Activated T-cell treated with anti-CD3 and anti-CD28 coated beads, Interleukin-2, amount 50 U/mL, for 1 hour (primary cell): ENCODE measurements at regions not wholly inside any gene's neighbourhood (a gene's known extent, or its start where the extent isn't known, plus 50 kb on each side); places are given as distances from the start of the nearest gene placed in this dataset.
"Not testable (repeated sequence)": the region's sequence is repeated elsewhere in the genome, so short reads cannot be mapped to it uniquely, and the experiment has no call there.

ENCODE experiments used
- DNase-seq: peaks from one replicate; pipeline ENCODE4 v3.0.0-alpha.2; 2020

DNA sequence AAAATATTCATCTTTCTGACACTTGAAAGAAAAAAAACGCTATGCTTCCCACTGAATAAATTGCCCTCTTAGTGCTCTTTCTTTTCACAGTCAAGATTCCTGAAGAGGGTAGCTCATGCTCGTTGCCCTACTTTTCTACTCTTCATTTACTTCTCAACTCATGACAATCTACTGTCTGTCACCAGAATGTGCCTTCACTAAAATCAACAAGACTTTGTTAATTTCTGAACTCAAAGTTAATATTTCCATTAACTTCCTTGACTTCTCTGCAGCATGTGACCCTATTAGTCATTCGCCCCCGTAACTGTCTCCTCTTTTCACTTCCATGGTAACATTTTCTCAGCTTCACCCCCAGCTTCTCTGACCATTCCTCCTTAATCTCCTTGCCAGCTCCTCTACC lies 98.9 kb upstream of the MAPRE2 start:
- no peak for DNase-seq

DNA sequence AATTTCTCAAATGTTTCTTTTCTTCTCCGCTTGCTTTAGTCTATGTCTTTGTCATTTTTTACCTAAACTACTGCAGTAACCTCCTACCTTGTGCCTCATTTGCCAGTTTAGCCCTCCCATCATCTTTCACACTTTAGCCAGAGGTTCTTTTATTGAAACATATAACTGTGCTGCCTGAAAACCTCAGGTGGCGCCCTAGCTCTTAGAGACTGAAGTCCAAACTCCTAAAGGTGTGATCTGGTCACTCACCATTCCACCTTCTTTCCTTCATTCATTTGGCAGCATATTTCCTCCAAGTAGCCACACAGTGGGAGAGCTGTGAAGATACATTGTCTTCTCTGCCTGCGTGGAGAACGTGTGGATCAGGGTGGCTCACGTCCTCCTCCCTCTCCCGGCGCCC lies 98.2 kb upstream of the MAPRE2 start:
- DNase-seq: no peak

DNA sequence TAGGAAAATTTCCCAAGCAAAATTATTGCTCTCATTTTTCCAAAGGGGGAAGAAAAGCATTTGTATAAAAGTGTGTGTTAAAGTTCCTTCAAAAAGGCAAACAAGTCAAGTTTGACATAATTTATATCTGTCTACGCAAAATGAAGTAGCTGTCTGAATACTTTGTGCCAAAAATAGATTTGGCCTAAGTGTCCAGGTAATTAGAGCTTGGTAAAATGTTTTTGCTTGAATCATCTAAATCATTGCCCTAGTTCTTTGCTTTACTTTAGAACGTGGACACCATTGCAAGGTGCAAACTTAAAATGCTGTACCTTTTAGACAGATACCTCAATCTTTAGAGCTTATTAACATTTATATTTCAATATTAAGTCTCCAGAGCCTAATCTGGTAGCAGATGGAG lies 97.6 kb upstream of the MAPRE2 start:
- DNase-seq: no peak

DNA sequence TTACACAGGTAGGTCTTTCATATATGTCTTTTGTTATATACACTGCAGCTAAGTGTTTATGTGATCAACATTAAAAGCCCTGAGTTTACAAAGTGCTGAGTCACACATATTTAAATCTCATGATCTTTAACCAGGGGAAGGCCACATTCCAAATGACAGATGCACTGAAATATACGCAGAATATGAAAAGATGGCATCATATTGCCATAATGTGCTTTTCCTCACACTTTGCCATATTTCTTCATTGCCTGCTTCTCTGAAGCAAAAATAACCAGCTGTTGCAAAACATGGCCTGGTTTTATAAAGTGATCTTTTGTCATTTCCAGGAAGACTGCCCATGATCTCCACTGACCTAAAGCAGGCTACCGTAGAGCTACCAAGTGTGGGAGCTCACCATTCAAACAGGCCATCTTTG lies 93.5 kb upstream of the MAPRE2 start:
- DNase-seq: no peak

DNA sequence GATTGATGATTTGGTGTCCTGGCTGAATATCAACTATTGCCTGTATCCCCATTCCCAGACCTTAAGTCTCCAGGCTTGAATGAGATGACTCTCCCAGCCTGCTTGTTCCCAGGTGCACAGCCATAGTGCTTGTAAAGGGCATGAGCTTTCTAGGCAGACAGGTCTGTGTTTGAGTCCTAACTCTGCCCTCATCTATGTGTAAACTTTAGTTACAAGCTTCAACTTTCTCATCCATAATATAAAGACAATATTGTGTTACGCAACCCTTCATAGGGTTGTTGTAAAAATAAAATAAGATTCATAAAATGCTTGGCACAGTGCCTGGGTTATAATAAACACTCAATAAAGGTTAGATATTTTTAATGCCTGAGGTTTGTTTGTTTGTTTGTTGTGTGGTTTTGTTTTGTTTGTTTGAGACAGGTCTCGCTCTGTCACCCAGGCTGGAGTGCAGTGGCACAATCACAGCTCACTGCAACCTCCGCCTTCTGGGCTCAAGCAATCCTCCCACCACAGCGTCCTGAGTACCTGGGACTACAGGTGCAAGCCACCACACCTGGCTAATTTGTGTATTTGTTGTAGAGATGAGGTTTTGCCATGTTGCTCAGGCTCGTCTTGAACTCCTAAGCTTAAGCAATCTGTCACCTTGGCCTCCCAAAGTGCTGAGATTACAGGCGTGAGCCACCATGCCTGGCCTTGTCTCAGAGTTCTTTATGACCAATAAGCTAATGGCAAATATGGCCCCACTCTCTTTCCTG lies 89.4 kb upstream of the MAPRE2 start:
- DNase-seq: no peak

DNA sequence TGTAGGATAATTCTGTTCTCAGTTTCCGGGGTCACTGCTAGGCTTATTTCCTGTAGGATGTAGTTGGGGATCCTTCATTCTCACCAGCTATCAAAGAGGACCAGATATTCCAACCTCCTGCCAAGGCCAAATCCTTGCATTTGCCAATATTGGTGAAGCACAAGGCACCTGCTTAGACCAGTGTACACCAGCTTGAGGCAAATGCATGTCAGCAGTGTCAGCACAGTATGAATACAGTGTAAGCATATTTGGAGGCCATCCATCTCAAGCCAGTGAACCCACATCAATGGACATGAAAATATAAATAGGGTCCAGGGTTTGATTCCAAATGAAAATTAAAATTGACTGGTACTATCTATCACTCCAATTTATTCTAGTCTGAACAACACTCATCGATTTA lies 88.0 kb upstream of the MAPRE2 start:
- DNase-seq: no peak

DNA sequence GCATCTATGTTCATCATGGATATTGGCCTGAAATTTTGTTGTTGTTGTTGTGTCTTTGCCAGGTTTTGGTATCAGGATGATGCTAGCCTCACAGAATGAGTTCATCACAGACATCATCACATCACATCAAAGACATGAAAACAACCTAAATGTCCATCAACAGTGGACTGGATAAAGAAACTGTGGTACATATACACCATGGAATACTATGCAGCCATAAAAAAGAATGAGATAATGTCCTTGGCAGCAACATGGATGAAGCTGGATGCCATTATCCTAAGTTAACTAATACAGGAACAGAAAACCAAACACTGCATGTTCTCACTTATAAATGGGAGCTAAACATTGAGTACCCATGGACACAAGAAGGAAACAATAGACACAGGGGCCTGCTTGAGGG lies 85.7 kb upstream of the MAPRE2 start:
- not testable (repeated sequence) for DNase-seq

DNA sequence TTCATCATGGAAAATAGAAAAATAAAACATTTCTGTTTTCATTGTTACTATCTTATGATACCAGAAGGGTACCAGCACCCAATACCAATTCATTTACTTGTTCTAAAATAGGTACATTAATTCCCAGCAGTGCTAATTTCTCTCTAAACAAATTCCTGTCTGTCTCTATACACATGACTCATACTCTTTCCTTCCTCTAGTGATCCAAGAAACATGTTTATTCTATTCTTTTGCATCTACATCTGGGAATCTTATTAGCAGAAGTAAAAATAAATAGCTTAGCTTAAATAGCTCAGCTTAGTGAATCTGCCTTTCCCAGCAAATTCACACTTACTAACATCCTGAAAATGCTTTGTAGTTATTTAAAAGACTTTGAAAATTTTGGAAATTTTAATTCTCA lies 84.5 kb upstream of the MAPRE2 start:
- no peak for DNase-seq

DNA sequence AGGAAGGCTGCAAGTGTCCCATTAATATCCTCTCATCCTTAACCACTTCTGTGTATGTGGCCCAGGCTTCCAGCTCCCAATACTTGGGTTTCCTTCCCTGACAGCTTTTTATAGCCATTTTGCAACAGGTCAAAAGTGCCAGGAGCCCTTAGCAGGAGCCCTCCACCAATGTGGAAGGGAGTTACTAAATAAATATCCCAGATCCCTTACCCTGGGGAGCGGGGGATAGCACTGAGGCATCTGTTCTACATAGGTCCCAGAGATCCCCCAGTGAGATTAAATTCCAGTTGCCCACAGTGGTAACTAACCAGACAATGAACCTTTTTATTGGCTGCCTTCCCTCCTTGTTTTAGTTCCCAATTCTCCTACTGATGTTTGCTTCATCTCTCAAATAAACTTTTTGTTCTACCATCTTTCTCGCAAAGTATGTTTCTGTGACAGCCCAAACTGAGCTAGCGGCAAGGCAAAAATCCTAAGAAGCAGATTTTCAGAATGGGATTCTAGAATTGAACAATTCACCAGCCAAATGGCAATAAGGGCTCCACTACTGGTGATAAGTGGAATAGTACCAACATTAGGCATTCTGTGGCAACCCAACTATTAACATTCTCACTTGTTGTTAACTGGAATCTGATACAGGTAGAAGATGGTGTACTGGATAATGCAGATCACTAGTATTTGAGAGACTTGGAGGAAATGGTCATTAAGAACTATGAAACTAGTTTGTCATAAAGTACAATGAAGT lies 83.9 kb upstream of the MAPRE2 start:
- no peak for DNase-seq

DNA sequence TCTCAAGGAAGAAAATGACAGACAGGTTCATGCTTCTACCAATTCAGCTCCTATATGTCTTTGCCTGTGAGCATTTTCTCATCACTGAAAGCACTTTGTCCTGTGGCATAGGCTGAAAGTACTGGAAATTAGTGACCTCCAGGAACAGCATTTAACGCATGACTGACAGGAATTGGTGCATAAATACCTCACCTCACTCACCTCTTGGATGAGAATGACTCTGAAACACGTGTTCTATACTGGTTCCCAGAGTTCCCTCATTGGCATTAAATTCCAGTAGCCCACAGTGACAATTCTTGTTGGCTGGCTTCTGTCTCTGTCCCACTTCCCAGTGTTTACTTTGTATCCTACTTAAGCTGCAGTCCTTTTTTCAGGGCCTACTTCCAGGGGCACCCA lies 83.4 kb upstream of the MAPRE2 start:
- DNase-seq: no peak

DNA sequence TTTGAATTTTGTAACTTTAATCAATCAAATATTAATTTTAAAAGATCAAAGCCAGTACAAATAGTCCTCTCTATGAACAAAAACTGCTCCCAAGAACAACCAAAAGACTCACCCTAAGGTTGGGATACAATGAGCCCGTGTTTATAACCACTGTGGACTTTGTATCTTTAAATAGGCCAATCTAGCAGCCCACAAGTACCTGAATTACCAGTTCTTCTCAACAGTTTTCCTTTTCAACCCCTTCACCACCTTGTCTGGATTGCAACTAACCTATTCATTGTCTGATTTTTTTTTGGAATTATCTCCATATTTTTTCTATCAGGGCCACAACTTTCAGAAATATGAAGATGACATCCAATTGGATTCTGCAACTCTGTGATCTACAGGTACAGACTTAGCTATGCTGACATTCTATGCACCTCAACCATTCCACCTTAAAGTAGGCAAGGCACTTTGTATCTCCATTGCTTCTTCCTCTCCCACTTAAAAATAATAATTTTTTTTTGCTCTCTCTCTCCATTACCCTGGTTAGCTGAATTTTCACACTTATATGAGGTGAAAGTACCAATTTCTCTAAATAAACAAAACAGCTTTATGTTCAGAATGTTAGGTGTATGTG lies 81.9 kb upstream of the MAPRE2 start:
- DNase-seq: no peak

DNA sequence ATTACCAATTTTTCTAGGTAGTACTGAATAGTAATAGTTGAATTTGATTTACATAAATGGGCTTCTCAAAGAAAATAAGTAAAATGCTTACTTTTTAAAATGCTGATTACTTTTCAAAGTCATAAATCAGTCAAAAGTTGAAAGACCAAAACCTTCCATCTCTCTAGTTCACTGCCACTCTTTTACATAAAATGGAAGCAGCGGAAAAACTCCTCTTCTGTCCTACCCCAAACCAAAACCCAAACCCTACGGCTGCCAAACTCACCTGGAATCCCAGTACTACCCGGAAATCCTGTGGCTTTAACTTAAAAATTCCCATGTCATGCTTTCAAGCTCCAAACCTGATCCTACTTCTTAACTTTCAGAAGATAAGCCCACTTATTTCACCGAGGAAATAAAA lies 81.2 kb upstream of the MAPRE2 start:
- DNase-seq: no peak

DNA sequence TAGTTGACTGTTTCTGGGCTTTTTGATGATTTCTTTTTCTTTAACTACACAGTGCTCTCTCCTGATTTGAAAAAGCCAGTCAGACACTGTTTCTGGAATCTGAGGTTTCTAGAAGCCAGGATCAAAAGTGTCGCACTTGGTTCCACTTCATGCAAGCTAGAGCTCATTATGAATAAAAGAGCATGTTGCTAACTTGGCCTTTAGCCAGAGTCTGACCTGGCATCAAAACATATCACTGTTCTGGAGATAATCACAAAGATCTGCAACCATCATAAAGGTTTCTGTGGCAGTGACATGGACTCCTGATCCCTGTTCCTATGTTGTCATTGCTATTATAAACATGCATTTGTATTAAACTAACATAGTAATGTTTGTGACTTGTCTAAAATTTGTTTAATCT lies 76.1 kb upstream of the MAPRE2 start:
- DNase-seq: no peak

DNA sequence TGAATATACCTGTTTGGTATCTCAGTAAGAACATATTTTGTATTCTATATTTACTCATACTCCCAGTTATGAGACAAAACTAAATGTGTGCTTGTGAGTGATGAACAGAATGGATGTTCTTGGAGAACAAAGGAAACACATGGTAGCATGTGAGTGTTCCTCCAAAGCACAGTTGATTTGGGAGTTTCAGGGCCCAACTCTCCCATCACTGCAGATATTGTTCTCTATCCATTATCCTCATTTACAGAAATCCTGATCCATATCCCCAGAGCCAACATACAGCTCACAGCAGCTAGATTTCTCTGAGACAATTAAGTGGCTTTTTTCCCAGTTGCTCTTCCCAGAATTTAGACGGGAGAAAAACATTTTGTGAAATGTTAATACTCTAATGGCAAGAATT lies 75.6 kb upstream of the MAPRE2 start:
- no peak for DNase-seq

DNA sequence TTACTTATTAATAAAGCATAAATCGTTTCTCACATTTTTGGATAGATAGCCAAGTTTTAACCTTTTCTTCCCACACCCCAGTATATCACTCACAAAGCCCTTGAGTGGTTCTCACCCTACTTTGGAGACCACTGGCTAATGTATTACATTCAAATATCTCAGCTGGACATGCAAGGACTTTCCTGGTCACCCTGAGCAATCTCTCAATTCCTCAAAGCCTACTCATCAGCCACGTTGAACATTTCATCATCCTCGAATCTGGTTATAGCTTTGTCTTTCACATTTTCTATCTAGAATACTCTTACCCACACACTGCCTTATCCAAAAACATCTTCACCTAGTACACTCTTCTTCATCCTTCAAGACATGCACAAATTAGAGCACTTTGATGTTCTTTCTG lies 71.1 kb upstream of the MAPRE2 start:
- no peak for DNase-seq

DNA sequence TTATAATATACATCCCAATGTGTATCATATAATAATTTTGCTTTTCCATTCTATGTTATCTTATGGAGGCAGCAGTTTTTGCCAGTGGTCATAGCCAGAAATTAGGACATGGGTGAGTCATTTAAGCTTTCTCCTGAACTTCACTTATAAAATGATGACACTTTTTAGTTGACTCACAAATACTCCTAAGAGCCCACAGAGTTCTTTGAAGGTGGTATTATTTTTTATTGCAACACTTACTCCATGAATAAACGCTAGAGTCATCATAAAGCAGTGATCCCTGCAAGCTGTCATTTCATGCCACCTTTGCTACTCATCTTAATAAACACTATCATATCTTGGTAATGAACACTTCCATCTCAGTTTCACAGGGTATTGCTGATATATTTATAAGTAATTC lies 69.9 kb upstream of the MAPRE2 start:
- no peak for DNase-seq

DNA sequence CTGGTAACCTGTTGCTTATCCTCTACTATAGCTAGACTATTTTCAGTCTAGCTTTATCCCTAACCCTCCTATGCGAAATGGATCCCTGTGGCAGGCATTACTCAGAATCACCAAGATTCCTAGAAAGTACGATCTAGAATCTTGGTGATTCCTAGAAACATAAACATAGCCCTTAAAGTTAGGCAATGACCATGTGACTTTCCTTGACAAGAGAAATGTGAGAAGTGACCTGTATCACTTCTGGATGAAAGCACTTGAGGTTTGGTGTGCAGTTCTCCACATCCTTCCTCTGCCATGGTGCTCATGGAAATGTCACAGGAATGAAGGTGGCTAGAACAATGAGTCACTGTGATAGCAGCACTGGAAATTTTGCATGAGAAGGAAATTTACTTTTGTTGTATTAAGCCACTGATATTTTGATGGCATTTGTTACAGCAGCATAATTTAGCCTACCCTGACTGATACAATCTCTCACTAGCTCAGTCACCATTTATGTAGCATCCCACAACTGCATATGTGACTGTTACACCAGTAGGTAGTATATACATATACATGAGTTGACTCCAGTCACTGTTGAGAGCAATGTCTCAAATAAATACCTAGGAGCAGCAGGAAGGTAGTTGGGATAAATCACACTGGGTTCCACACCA lies 68.3 kb upstream of the MAPRE2 start:
- DNase-seq: no peak

DNA sequence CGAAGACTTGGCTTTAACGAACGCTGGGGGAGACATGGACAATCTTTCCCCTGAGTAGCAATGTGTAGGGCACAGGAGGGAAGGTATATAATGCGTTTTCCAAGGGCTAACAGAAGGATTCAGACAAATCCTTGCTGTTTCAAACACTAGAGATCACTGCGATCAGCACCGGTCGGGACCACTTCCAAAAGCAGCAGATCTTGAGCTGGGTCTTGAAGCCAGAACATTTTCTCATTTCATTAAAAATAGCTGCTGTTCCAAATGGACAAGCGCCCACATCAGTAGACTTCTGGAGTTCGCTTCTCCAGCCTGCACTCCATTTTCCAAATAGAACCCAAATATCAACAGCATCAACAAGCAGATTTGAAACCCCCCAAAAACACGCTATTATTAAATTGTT lies 65.1 kb upstream of the MAPRE2 start:
- no peak for DNase-seq

DNA sequence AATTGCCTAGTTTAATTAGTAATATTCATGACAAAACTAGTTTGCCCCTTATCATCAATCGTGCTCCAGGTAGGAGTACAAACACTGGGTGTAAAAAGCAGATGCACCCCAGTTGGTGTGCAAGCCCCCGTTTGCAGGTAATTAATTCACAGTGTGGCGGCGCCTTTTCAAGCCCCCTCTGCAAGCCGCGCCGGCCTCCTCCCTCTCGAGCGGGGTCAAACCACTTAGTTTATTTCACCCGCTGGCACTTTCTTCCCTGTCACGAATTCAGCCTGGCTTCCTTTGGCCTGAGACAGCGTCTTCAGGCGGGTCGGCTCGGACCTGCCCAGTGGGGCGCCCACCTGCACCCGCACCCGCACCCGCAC lies 64.7 kb upstream of the MAPRE2 start:
- DNase-seq: no peak

DNA sequence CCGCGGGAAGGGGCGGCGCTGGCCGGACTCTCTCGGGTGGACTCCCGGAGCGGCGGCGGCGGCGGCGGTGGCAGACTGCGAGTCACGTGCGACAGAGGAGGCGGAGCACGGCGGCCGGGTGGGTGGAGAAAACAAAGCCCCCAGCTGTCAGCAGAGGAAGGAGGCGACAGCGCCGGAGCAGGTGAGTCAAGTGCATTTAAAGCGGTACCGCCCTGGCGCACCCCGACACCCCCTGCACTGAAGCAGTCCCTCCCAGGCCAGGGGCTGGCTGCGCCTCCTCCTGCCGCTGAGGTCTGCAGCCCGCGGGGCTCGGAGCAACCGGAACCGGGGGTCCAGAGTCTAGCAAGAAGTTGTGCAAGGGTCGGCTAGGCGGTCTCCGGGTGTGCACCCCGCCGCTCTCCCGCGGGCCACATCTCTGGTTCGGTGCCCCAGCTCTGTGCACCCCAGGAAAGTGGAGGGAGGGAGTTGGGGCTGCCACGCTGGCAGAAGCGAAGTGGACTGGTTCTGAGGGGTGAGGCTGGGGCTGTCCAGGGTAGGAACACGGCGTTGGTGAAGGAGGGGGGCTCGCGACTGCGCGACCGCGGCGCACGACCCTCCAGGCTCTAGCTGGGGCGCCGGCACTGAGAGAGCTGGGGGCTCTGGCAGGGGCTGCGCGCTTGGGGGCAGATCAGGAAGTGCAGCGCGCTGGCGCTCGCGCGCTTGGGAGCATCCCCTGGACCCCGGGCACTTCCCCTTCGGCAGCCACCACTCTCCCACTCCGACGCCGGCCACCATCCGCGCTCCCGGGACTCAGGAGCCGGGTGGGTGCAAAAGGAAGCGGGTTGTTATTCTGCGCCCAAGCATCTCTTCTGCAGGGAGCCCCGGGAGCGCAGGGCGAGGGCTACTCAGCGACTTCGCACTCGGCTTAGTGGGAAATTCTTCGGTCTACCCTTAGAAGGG lies 64.0 kb upstream of the MAPRE2 start:
- DNase-seq: peak; percentile 82

DNA sequence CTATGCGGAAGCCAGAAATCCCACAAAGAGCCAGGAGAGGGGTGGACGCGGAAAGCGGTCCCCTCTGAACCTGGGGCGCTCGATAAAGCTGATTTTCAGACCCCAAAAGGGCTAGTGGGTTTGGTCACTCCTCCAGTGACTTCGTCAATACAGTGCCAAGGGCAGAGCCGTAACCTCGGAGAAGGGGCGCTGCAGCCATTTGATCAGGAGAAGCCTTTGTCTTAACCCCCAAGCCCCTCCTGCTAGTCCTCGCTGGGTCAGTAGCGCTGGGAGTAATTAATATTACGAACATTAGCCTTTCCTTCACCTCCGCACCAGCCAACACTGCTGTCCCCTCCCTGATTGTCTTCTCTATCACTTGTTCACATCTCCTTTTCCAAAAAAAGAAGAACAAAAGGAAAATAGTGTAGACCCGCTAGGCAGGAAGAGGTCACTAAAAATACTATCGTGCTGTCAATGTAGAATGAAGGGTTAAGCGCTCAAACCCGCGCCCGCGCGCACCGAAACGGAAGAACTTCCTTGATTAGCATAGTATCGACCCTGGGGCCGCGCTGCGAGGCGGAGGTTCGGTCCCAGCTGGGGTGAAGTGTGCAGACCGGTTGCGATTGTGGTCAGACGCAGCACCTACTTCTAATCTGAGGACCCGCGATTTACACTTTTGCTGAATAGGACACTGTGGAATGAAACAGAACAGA lies 63.2 kb upstream of the MAPRE2 start:
- peak; percentile 53 for DNase-seq

DNA sequence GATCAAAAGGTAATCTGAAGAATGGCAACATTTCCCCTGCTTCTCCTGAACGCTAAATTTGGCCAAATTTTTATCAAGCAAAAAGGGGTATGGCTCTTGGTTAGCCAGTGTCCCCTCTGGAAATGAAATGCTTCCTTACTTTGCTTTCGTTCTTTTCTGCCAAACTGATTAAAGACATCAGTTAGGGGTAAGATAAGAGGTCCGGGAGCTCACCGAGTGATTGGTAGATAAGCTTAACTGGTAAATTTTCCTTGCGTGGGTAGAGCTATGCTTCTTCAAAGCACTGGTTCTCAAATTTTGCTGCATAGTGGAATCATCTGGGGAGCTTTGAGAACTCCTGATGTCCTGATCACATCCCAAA lies 62.7 kb upstream of the MAPRE2 start:
- no peak for DNase-seq
